Dendritic cell treated with granulocyte-macrophage colony-stimulating factor and Interleukin-4, amounts not matched to agents 40 ng/mL and 50 ng/mL, for 4 days (primary cell): ENCODE measurements at regions not wholly inside any gene's neighbourhood (a gene's known extent, or its start where the extent isn't known, plus 50 kb on each side); places are given as distances from the start of the nearest gene placed in this dataset.

Experiments used
- H3K27ac Mint-ChIP-seq: one replicate; pipeline ENCODE4 v1.8.0; 2022; ENCODE audit warnings: mild to moderate bottlenecking, mixed read lengths
- H3K27me3 Mint-ChIP-seq: one replicate; pipeline ENCODE4 v1.8.0; 2022; ENCODE audit warnings: mild to moderate bottlenecking, mixed read lengths
- H3K36me3 Mint-ChIP-seq: one replicate; pipeline ENCODE4 v1.8.0; 2022; ENCODE audit warnings: low read depth, mixed read lengths
- H3K4me1 Mint-ChIP-seq: one replicate; pipeline ENCODE4 v1.8.0; 2022; ENCODE audit warnings: low read depth, mixed read lengths
- H3K4me3 Mint-ChIP-seq: one replicate; pipeline ENCODE4 v1.8.0; 2022; ENCODE audit warnings: mild to moderate bottlenecking, moderate library complexity, mixed read lengths
- H3K9me3 Mint-ChIP-seq: one replicate; pipeline ENCODE4 v1.8.0; 2022; ENCODE audit warnings: mixed read lengths
- intact Hi-C: fragments of 100-400 bp; cut with micrococcal nuclease; formaldehyde crosslinking; loops from one replicate; pipeline ENCODE4 v1.15.0; 2022

GRCh38 chr5:68804343-68804742, 289.5 kb upstream of the SLC30A5 start:
- Mint-ChIP-seq H3K36me3 (no peaks in the 10 kb centered on the region), H3K4me3 (no peak overlapping the region), H3K9me3 (peaks cover 30% of the 10 kb centered on the region), H3K27me3 (no peaks in the 10 kb centered on the region), H3K27ac (no peak overlapping the region), H3K4me1 (no peaks in the 10 kb centered on the region)
- intact Hi-C loops, result no loop called here

- no peaks in the 10 kb centered on the region for H3K27me3 Mint-ChIP-seq
- intact Hi-C loops, result no loop called here
- H3K36me3 Mint-ChIP-seq, result no peaks in the 10 kb centered on the region
- H3K27ac Mint-ChIP-seq, result no peak overlapping the region
- H3K4me1 Mint-ChIP-seq, result no peaks in the 10 kb centered on the region
- no peak overlapping the region for H3K4me3 Mint-ChIP-seq
- peaks cover 30% of the 10 kb centered on the region for H3K9me3 Mint-ChIP-seq
Measured at GRCh38 chr5:68805444-68805843, 288.4 kb upstream of the SLC30A5 start.

GRCh38 chr5:68817632-68818031, 276.2 kb upstream of the SLC30A5 start:
- intact Hi-C loops, result no loop called here
- Mint-ChIP-seq H3K9me3 (peaks cover 12% of the 10 kb centered on the region), H3K27me3 (peaks cover 2% of the 10 kb centered on the region), H3K4me1 (no peaks in the 10 kb centered on the region), H3K27ac (no peak overlapping the region), H3K36me3 (no peaks in the 10 kb centered on the region), H3K4me3 (no peak overlapping the region)

GRCh38 chr5:68818057-68818695, 275.6 kb upstream of the SLC30A5 start:
- H3K4me1 Mint-ChIP-seq, result no peaks in the 10 kb centered on the region
- H3K9me3 Mint-ChIP-seq, result peaks cover 12% of the 10 kb centered on the region
- no peaks in the 10 kb centered on the region for H3K36me3 Mint-ChIP-seq
- H3K27ac Mint-ChIP-seq, result no peak overlapping the region
- H3K4me3 Mint-ChIP-seq, result no peak overlapping the region
- intact Hi-C loops, result no loop called here
- peaks cover 2% of the 10 kb centered on the region for H3K27me3 Mint-ChIP-seq

GRCh38 chr5:68818870-68819269, 274.9 kb upstream of the SLC30A5 start:
- H3K27me3 Mint-ChIP-seq, result peaks cover 2% of the 10 kb centered on the region

GRCh38 chr5:68821056-68821455, 272.8 kb upstream of the SLC30A5 start:
- no peak overlapping the region for H3K27ac Mint-ChIP-seq
- H3K4me1 Mint-ChIP-seq, result no peaks in the 10 kb centered on the region
- H3K36me3 Mint-ChIP-seq, result no peaks in the 10 kb centered on the region
- H3K4me3 Mint-ChIP-seq, result no peak overlapping the region
- H3K27me3 Mint-ChIP-seq, result peaks cover 2% of the 10 kb centered on the region
- intact Hi-C loops, result no loop called here
- H3K9me3 Mint-ChIP-seq, result no peaks in the 10 kb centered on the region

More at GRCh38 chr5:68818870-68819269, 274.9 kb upstream of the SLC30A5 start:
- intact Hi-C loops, result no loop called here
- Mint-ChIP-seq H3K9me3 (peaks cover 6% of the 10 kb centered on the region), H3K27ac (no peak overlapping the region), H3K4me3 (no peak overlapping the region), H3K36me3 (no peaks in the 10 kb centered on the region), H3K4me1 (no peaks in the 10 kb centered on the region)

- Mint-ChIP-seq H3K9me3 (no peaks in the 10 kb centered on the region), H3K4me1 (no peaks in the 10 kb centered on the region)
Measured at GRCh38 chr5:68822796-68823195, 271.0 kb upstream of the SLC30A5 start.

GRCh38 chr5:68823301-68823700, 270.5 kb upstream of the SLC30A5 start:
- no peak overlapping the region for H3K4me3 Mint-ChIP-seq
- peaks cover 2% of the 10 kb centered on the region for H3K27me3 Mint-ChIP-seq
- intact Hi-C loops, result no loop called here
- H3K27ac Mint-ChIP-seq, result no peak overlapping the region
- no peaks in the 10 kb centered on the region for H3K4me1 Mint-ChIP-seq
- H3K9me3 Mint-ChIP-seq, result no peaks in the 10 kb centered on the region
- no peaks in the 10 kb centered on the region for H3K36me3 Mint-ChIP-seq

More at GRCh38 chr5:68822796-68823195, 271.0 kb upstream of the SLC30A5 start:
- Mint-ChIP-seq H3K4me3 (no peak overlapping the region), H3K27ac (no peak overlapping the region), H3K27me3 (peaks cover 2% of the 10 kb centered on the region), H3K36me3 (no peaks in the 10 kb centered on the region)
- intact Hi-C loops, result no loop called here

GRCh38 chr5:68830377-68830898, 263.4 kb upstream of the SLC30A5 start:
- Mint-ChIP-seq H3K4me1 (no peaks in the 10 kb centered on the region), H3K27ac (no peak overlapping the region), H3K9me3 (no peaks in the 10 kb centered on the region), H3K27me3 (peaks cover 3% of the 10 kb centered on the region), H3K4me3 (no peak overlapping the region), H3K36me3 (no peaks in the 10 kb centered on the region)
- intact Hi-C loops, result no loop called here

- Mint-ChIP-seq H3K4me3 (no peak overlapping the region), H3K27me3 (no peaks in the 10 kb centered on the region), H3K36me3 (no peaks in the 10 kb centered on the region), H3K9me3 (no peaks in the 10 kb centered on the region), H3K4me1 (no peaks in the 10 kb centered on the region), H3K27ac (no peak overlapping the region)
- intact Hi-C loops, result no loop called here
Measured at GRCh38 chr5:68834491-68834981, 259.3 kb upstream of the SLC30A5 start.

GRCh38 chr5:68838157-68838718, 255.6 kb upstream of the SLC30A5 start:
- Mint-ChIP-seq H3K4me1 (no peaks in the 10 kb centered on the region), H3K9me3 (no peaks in the 10 kb centered on the region), H3K27me3 (peaks cover 1% of the 10 kb centered on the region), H3K4me3 (no peak overlapping the region), H3K27ac (no peak overlapping the region), H3K36me3 (no peaks in the 10 kb centered on the region)
- intact Hi-C loops, result no loop called here

- Mint-ChIP-seq H3K27ac (no peak overlapping the region), H3K9me3 (no peaks in the 10 kb centered on the region), H3K36me3 (no peaks in the 10 kb centered on the region), H3K4me1 (no peaks in the 10 kb centered on the region), H3K4me3 (no peak overlapping the region), H3K27me3 (peaks cover 1% of the 10 kb centered on the region)
- intact Hi-C loops, result no loop called here
Measured at GRCh38 chr5:68839019-68839552, 254.7 kb upstream of the SLC30A5 start.

GRCh38 chr5:68843624-68844364, 250.0 kb upstream of the SLC30A5 start:
- Mint-ChIP-seq H3K4me1 (no peaks in the 10 kb centered on the region), H3K9me3 (no peaks in the 10 kb centered on the region), H3K27me3 (peaks cover 1% of the 10 kb centered on the region), H3K27ac (no peak overlapping the region), H3K4me3 (no peak overlapping the region), H3K36me3 (no peaks in the 10 kb centered on the region)
- intact Hi-C loops, result no loop called here

- H3K9me3 Mint-ChIP-seq, result no peaks in the 10 kb centered on the region
- H3K4me3 Mint-ChIP-seq, result no peak overlapping the region
- no peak overlapping the region for H3K27ac Mint-ChIP-seq
- H3K4me1 Mint-ChIP-seq, result no peaks in the 10 kb centered on the region
- H3K27me3 Mint-ChIP-seq, result peaks cover 1% of the 10 kb centered on the region
- no peaks in the 10 kb centered on the region for H3K36me3 Mint-ChIP-seq
- intact Hi-C loops, result no loop called here
Measured at GRCh38 chr5:68845131-68845530, 248.7 kb upstream of the SLC30A5 start.
